Colonic mucosa (tissue), 4 donors: ENCODE measurements at regions not wholly inside any gene's neighbourhood (a gene's known extent, or its start where the extent isn't known, plus 50 kb on each side); places are given as distances from the start of the nearest gene placed in this dataset.

ENCODE experiments used
- DNase-seq: peaks from one replicate; pipeline ENCODE4 v3.0.0-alpha.2; 2020
- H3K27ac ChIP-seq: fragments of 200-600 bp; one replicate; pipeline ENCODE4 v1.8.0; 2021
- H3K27me3 ChIP-seq: fragments of 200-600 bp; one replicate; pipeline ENCODE4 v1.8.0; 2021
- H3K36me3 ChIP-seq: fragments of 200-600 bp; one replicate; pipeline ENCODE4 v1.8.0; 2021
- H3K4me1 ChIP-seq: fragments of 200-600 bp; one replicate; pipeline ENCODE4 v1.8.0; 2021; ENCODE audit warnings: mild to moderate bottlenecking
- H3K4me3 ChIP-seq: fragments of 200-600 bp; one replicate; pipeline ENCODE4 v1.8.0; 2021
- H3K9ac ChIP-seq, 2 donors: one replicate each; pipeline ENCODE4 v1.7.0; 2013; ENCODE audit warnings: control low read depth in 2 of 2, low read depth in 2 of 2, low read length in 2 of 2
- H3K9me3 ChIP-seq: fragments of 200-600 bp; one replicate; pipeline ENCODE4 v1.8.0; 2021
- CTCF ChIP-seq: fragments of 200-600 bp; IDR thresholded peaks from one replicate; pipeline ENCODE4 v1.8.0; 2022; ENCODE audit warnings: antibody characterized with exemption, mild to moderate bottlenecking
- intact Hi-C: fragments of 100-400 bp; cut with DNase I; formaldehyde crosslinking; loops from one replicate; pipeline ENCODE4 v1.14.1; 2022
- donor health status: healthy.
- donor health status: DM: no; HTN: no; CAD: no.
- donor health status: DM: no; HTN: no; CAD: no.

GRCh38 chr5:154571325-154572035, 93.5 kb upstream of the HAND1 start:
- Histone ChIP-seq H3K4me1 (no peaks in the 10 kb centered on the region), H3K9ac (no peak overlapping the region), H3K9me3 (no peaks in the 10 kb centered on the region), H3K27ac (no peak overlapping the region), H3K27me3 (no peaks in the 10 kb centered on the region), H3K4me3 (no peak overlapping the region), H3K36me3 (no peaks in the 10 kb centered on the region)
- intact Hi-C loops: no loop called here
- DNase-seq: no peak
- no peak for TF ChIP-seq CTCF

DNA sequence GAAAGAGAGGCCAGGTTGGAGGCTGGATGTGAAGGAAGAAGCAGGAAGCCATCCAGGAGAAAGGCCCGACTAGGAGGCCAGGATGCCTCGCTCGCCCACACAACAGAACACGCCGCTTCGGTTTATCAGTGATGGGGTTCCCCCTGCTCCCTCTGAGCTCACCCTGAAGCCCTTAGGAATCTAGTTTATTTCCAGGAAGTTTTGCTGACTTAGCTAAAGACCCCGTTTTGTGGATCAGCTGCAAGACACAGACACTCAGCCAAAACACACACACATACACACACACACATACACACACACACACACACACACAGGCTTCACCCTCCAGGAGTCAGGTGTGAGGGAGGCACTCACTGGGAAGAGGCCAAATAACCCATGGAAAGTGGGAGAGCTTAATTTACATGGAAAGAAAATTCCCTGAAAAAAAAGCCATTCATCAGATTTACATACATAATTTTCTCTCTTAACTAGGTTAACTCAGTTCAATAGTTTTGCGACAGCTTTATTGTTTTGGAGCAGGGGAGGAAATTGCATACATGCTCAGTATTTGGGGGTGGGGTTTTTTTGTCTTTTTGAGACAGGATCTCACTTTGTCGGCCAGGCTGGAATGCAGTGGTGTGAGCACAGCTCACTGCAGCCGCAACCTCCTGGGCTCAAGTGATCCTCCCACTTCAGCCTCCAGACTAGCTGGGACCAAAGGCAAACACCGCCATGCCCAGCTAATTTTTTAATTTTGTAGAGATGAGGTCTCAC, 92.7 kb upstream of the HAND1 start:
- no peak overlapping the region for H3K4me3 ChIP-seq
- no peak for DNase-seq
- TF ChIP-seq CTCF: no peak
- no peak overlapping the region for H3K9ac ChIP-seq
- intact Hi-C loops: no loop called here
- no peaks in the 10 kb centered on the region for H3K36me3 ChIP-seq
- H3K4me1 ChIP-seq: no peaks in the 10 kb centered on the region
- H3K9me3 ChIP-seq: no peaks in the 10 kb centered on the region
- H3K27ac ChIP-seq: no peak overlapping the region
- no peaks in the 10 kb centered on the region for H3K27me3 ChIP-seq

DNA sequence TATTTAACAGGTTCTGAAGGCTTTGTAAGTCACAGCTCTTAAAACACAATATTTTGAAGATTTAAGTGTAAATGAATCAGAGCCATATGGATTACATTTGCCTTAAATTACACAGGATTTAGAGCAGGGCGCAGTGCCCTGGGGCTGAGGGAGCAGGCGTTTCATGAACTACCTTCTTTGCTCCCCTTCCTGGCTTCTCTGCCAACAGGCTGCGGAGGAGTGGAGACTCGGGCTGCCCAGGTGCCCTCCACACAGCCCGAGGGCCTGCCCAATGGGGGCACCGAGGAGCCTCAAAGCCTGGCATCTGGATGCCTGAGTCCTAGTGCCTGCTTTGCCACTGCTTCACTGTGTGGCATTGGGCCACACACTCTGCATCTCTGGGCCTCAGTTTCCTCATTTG, 90.6 kb upstream of the HAND1 start:
- TF ChIP-seq CTCF: no peak
- Histone ChIP-seq H3K27ac (no peak overlapping the region), H3K9ac (no peak overlapping the region), H3K36me3 (no peaks in the 10 kb centered on the region), H3K27me3 (no peaks in the 10 kb centered on the region), H3K4me3 (no peak overlapping the region), H3K4me1 (no peaks in the 10 kb centered on the region), H3K9me3 (no peaks in the 10 kb centered on the region)
- no peak for DNase-seq
- intact Hi-C loops: no loop called here

GRCh38 chr5:154567155-154567554, 89.1 kb upstream of the HAND1 start:
- Histone ChIP-seq H3K9me3 (no peaks in the 10 kb centered on the region), H3K36me3 (no peaks in the 10 kb centered on the region), H3K27me3 (no peaks in the 10 kb centered on the region), H3K4me3 (no peak overlapping the region), H3K27ac (no peak overlapping the region), H3K9ac (no peak overlapping the region), H3K4me1 (no peaks in the 10 kb centered on the region)
- no peak for TF ChIP-seq CTCF
- intact Hi-C loops: no loop called here
- DNase-seq: no peak

GRCh38 chr5:154566146-154566680, 88.2 kb upstream of the HAND1 start:
- no peaks in the 10 kb centered on the region for H3K36me3 ChIP-seq
- no peaks in the 10 kb centered on the region for H3K4me1 ChIP-seq
- H3K9me3 ChIP-seq: no peaks in the 10 kb centered on the region
- no peak overlapping the region for H3K9ac ChIP-seq
- H3K27me3 ChIP-seq: no peaks in the 10 kb centered on the region
- DNase-seq: no peak
- no peak overlapping the region for H3K4me3 ChIP-seq
- TF ChIP-seq CTCF: no peak
- no peak overlapping the region for H3K27ac ChIP-seq
- intact Hi-C loops: no loop called here
